Renal cortical epithelial cell (primary cell): ENCODE measurements at regions not wholly inside any gene's neighbourhood (a gene's known extent, or its start where the extent isn't known, plus 50 kb on each side); places are given as distances from the start of the nearest gene placed in this dataset.
"Not testable (repeated sequence)": the region's sequence is repeated elsewhere in the genome, so short reads cannot be mapped to it uniquely, and the experiment has no call there.

Source experiments
- DNase-seq: peaks from one replicate; pipeline ENCODE4 v3.0.0-alpha.2; 2011; ENCODE audit warnings: low read depth

DNA sequence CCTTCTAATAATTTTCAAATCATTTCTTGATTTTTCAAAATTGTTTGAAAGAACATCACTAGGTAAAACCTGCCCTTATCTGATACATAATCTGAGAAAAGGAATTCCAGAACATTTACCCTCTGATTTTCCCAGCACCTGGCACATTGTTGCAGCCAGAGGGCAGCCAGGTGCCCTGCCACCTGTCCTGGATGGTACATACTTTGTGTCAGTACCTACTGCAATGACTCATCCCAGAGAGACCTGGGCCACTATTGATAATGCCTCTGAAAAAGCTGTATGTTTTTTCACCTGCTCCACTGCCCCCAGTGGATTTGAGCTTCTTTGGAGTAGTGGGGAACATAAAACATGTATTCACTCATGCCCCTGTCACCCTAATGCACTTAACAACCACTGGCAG lies 648.9 kb upstream of the GBE1 start:
- no peak for DNase-seq

DNA sequence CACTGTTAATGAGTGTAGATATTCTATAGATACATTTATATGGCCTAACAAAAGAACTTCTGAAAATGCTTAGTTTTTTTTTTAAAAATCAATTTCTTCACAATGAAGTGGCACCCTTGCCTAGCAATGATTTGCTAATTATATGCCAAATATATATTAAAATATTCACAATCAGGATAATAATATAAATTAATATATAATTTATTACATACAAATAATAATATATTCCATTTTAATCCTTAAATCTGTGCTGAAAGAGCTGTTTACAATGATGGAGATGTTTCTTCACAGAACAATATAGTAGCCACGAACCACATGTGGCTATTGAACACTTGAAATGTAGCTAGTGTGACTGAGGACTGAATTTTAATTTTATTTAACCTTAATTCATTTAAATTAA lies 648.4 kb upstream of the GBE1 start:
- no peak for DNase-seq

DNA sequence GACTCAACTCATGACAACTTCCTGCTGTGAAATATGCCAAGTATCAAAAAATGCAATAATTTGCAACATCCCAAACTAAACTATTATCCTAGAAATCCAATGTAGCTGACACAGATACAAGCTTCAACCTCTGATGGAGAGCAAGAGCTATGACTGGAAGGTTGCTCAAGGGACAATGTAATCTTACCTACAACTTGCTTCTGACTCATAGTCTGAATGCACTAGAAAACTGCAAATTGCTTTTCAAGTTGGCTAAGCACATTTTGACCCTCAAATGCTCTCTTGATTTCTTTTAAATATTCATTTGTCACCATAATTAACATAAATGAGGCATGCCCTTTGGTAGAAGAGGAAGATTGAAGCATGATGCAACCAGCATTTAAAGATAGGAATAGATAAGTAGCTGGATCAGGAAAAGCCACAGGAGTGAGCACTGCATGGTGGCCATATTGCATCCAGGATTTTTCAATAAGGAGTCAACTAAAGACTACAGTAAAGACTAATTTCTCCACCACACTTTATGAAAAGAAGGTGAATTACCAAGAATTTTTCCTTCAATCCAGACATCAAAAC lies 630.8 kb upstream of the GBE1 start:
- DNase-seq = no peak

DNA sequence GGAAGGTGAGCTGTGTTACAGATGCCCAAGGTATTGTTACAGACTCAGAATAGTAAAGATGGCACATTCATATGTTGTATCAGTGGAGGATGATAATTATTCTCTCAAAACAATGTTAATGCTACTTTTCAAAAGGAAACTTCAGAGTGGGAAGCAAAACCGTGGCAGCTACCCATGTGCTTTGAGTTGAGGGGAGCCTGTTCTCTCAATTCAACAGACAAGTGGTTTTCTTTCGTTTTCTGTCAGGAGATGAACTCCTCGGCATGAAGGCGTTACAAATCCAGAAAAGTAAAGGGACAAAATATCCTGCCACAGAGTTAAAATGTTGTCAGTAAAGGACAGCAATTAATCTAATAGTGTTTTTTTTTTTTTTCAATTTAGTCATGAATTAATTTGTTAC lies 629.4 kb upstream of the GBE1 start:
- no peak for DNase-seq

DNA sequence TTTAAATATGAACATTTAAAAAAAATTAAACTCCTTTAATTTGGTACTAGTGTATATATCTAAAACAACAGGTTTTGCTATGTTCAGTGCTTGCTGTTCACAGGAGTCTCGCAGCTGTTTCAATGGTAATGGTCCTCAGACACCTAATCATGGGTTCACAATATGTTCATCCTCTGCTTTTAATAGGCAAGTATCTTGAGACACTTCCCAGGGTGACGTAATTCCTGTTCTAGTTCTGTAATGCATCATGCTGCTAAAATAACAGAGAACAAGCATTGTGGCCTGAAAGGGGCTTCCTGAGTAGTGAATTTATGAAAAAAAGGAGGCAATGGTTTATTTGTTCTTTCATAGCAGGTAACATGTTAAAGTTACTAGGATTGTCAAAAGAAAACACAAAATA lies 625.2 kb upstream of the GBE1 start:
- no peak for DNase-seq

DNA sequence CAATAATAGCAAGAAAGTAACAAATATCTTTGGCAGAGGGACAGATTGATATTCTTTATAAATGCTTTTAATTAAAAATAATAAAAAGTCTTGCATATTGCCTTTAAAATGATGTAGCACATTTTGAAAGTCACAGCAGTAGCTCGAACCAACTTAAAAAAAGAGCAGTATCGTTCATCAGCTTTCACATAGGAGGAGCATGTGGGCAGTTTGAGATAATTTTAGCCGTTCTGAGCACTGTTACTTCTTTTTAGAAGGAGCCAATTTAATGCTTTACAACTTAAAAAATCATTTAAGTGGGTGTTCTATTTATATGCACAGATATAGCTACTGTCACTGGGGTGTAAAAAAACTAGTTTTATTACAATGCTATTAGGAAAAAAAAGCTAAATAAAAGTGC lies 622.7 kb upstream of the GBE1 start:
- no peak for DNase-seq

DNA sequence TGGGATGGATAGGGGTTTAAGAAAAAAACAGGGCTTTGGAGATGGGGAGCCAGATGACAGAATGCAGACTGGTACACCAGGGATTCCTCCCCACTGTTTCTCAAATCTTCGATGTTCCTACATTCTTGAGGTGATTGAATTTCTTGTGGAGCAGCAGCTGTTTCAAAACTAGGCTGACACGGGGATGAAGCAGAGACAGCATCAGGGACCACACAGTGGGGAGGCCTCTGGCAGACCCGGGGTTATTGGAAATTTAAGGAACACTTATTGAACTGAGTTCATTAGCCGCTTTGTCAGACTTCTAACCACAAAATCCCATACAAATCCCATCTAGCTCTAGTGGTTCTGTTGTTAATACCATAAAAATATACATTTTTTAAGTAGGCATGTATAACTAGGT lies 621.4 kb upstream of the GBE1 start:
- DNase-seq = no peak

DNA sequence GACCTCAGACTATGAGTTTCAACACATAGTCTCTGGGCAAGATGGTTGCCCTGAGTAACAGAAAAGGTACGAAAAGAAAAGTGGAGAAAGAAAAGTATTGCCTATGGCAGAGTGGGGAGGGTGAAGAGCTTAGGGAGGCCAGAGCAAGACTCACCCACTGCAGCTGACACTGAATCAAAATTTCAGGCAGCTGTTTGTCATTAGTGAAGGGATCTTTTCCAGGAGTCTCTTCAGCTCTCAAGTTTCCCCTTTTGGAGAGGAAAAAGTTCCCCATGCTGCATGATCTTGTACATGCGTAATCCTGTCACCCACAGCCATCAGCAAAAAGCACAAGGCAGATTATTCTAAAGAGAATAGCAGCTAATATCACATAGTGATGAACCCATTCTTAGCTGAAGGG lies 616.9 kb upstream of the GBE1 start:
- no peak for DNase-seq

DNA sequence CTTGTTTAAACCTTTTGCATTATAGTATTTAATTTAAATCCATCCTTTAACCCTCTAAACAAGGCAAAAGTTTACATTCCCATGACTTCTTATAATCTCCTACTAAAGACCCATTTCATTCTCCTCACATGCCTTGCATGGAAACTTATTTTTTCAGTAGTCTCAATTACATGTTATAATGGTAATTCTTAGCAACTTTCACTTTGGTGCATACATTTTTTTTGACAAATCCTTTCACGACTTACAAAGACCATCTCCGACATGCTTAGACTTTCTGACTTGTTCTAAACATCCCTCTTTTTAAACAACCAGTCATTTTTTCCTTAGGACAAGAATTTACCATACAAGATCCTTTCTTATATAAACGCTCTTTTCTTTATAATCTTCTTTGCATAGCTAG lies 615.4 kb upstream of the GBE1 start:
- no peak for DNase-seq

DNA sequence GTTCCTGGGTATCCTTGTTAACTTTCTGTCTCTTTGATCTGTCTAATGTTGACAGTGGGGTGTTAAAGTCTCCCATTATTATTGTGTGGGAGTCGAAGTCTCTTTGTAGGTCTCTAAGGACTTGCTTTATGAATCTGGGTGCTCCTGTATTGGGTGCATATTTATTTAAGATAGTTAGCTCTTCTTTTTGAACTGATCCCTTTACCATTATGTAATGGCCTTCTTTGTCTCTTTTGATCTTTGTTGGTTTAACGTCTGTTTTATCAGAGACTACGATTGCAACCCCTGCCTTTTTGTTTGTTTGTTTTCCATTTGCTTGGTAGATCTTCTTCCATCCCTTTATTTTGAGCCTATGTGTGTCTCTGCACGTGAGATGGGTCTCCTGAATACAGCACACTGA lies 612.4 kb upstream of the GBE1 start:
- DNase-seq = not testable (repeated sequence)

DNA sequence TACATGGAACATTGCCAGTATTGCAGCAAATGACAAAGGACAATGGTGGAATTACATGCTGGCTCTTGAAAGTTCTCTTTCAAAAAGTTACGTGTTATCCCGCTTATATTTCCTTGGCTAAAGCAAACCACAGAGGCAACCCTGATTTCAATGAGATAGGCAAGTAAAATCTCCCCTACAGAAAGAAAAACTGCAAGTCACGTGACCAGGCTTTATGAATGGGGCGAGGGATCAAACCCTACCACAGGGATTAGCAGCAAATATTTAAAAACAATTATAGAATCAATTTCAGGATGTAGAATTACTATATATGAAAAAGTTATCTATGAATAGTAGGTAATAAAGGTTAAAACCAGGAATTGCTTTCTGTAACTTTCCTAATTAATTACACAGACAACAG lies 603.4 kb upstream of the GBE1 start:
- DNase-seq = no peak

DNA sequence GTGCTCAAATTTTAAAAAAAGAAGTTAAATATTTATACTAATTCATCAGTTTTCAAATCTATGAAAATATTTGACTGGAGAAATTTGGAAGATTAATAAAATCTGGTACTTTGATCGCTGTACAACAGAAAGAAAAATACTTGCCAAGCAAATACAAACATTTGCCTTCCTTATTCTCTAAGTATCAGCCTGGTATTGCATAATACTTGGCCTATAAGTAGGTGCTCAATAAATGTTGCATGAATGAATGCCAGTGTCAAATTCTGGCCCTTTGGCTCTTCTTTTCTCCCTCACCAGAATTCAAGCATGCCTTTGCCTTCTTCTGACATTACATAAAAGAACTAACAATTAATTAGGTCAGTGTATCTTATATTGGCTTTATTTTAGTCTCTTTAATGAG lies 601.7 kb upstream of the GBE1 start:
- DNase-seq = no peak

DNA sequence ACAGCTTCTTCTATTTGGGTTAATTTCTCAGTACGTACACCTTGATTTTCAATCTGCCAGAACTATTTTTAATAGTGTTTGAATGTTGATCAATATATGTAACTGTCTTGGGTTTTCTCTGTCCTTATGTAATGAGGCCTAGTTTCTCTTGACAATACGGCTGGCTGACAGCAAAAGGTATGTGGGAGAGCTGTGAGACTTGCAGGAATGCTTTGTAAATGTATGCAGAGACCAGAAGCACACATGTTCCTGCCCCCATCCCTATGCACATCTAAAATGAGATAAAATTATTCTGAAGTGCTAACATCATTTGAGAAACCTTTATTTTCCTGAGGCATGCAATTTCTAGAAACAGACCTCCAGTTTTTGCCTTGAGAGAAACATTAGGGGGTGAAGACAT lies 593.8 kb upstream of the GBE1 start:
- no peak for DNase-seq

DNA sequence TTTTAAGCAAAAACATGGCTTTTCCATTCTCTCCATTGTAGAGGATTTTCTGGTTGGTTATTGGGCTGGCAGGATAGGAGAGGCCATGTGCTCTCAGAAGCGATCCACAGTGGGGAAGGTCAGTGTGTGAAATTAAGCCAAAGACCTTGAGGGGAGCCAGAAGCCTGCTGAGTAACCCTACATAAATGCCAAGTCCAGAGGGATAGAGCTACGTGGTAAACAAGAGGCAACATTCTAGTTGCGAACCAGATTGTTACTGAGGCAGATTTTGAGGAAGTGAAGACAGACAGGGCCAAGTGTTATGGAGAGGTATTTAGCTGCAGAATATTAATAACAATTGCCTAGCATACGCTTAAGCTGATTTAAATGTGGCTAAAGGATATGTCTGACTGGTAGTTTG lies 592.8 kb upstream of the GBE1 start:
- DNase-seq = no peak

DNA sequence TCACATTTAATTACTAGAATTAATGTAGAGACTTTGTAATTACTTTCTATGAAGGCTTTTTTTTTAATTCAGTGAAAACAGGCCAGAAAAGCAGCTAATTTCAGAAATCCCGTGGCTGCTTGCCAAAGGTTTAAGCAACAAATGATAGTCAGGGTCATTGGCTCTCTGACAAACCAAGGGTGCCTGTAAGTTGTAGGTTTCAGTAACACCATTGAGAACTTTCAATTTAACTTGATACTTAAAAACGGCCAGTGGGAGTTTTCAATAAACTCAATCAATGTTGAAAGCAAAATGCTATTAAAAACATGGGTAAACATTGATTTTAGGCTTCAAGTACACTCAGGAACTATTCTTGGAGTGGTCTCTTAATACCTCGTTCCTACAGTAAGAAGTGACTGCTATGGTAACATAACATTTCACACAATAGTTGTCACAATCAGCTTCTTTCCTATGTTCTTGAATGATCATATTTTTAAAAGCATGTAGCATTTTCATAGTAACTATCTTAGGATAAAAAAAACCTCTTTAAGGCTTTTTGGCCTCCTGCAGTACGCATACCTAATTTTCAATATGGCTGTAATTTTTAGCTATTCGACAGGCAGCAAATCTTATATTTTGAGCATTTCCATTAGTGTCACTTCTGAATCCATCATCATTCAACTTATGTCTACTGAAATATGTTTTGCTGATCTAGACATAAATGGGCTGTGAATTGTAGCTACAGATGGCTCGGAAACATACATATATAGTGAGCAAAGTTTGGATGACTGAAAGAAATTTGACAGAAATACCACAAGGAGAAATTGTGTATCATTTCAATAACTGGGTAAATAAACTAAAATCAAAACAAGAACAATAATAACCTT lies 592.1 kb upstream of the GBE1 start:
- no peak for DNase-seq

DNA sequence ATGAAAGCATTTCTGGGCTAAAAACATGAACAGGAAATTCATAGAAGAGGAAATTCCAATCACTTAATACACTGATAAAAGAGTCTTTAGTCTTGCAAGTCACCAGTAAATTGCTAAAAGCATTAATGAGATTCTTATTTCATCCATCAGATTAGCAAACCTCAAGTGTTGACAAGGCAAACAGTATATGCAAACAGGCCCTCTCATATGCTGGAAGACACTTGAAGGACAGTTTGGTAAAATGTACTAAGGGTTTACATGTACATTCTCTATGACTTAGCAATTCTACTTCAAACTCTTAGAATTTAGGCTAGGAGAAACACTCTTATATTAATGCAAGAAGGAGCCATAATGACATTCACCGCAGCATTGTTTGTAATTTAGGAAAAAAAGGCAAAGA lies 586.1 kb upstream of the GBE1 start:
- DNase-seq = no peak

DNA sequence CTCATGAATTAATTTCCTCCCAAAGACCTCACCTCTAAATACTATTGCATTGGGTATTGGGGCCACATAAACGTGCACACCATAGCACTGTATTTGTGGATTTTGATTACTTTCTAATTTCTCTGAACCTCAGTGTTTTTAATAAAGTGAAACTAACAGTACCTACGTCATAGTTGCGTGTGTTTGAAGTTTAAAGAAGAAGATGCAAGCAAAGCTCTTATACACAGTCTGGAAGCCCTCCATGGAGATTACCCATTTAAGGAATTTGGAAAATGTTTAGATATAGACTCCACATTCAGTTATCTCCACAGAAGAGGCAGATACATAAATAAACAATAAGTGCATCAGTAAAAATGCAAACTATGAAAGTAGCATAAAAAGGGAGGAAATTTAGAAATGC lies 581.1 kb upstream of the GBE1 start:
- DNase-seq = no peak

DNA sequence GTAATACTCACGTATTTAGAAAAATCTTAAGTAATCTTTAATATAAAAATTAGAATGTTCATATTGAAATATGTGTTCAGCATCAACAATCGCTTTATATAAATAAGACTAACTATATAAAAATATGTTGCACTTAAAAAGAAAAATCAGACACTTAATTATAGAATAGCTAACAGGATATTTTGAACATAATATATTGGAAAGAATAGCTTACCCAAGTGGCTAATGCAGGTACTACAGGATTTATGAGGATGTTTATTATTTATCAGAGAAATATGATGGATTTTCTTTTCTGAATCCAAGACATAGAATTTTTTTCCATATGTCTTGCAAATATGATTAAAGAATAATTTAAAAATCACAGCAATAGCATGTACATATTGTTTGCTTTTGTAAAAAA lies 567.9 kb upstream of the GBE1 start:
- no peak for DNase-seq

DNA sequence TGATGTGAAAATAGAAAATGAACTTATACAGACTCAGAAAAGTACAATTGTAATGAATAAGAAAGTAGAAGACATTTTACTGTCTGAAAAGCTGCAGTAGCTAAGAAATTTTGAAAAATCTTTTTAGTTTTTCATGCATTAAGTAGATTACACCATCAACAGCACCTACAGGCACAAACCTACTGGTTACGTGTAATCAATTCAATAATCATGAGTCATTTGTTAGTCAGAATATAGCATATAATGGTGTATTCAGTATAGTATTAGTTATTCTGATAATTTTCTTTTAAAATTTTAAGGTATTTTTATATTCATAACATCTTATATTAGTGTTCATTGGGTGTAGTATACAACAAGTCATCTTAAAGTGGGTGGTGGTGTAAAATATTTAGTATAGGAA lies 550.5 kb upstream of the GBE1 start:
- no peak for DNase-seq

DNA sequence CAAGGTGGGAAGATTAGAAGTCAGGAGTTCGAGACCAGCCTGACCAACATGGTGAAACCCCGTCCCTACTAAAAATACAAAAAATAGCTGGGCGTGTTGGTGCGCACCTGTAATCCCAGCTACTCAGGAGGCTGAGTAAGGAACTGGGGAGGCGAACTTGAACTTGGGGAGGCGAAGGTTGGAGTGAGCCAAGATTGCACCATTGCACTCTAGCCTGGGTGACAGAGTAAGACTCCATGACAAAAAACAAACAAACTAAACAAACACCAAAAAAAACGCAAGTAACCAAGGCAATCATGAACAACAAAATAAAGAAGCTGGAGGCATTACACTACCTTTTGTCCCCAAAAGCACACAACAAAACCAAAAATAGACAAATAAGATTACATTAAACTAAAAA lies 547.3 kb upstream of the GBE1 start:
- DNase-seq = no peak

DNA sequence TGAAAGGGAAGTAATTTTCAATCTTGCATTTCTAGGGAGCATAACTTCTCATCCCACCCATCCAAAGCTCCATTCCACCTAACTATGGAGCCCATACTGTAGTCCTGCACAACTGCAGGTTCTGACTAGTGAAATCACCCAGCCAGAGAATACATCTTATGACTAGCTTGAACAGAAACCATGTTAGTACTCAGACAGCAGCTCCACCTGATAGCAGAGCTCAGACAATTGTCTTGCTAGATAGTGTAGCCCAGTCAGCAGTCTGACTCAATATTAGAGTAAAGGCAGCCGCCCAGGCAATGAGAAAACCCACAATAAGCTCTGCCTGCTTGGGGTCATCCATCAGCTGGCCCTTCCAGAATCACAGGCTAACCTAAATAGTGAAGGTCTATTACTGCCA lies 544.7 kb upstream of the GBE1 start:
- DNase-seq = no peak

DNA sequence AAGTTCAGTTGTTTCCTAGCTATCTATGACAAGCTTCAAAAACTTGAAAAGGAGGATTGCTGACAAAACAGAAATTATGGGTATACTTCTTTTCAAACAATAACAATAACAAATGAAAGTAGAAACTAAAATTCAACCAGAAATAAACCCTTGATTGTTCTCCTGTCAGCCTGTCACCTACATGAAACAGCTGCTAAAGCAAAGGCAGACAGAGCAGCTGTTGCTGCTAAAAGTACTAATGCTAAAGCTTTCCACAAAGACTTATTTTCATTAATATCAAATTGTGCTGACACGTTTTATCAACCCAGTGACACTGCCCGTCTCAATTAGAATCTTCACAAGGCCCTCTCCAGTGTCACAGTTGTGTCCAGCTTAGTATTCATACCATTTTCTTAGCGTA lies 533.2 kb upstream of the GBE1 start:
- no peak for DNase-seq

DNA sequence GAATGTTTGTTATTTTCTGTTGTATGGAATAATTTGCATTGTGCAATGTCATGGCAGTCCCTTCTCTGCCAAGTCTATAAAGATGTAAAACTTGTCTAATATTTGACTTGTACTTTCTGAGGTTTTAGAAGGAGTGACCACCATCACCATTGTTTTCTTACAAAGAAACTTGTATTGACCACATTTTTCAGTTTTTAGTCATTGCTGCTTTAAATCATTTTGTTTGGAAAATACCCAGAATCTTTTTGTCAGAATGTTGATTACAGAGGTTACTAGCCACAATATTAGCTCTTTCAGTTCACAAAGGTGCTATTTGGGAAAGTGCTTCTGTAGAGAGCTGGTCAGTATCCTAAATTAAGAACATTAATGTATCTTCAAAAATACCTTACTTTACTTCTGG lies 532.4 kb upstream of the GBE1 start:
- DNase-seq = peak; percentile 46

DNA sequence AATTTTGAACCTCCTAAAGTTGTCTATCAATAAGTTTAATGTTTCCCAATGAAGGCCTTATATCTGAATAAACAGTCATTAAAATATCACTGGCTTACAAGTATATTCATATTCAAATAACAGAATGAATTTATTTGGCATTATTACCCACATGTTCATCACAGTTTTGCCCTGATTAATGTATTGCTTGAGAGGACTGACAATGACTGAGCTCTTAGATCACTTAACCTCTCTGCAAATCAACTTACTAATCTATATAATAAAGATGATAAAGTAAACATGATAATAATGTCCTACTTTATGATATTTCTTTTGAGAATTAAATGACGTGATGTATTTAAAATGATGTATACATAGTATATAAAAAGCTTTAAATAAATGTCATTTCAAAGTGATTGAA lies 532.0 kb upstream of the GBE1 start:
- DNase-seq = no peak
